ENCODE measurements at regions not wholly inside any gene's neighbourhood (a gene's known extent, or its start where the extent isn't known, plus 50 kb on each side); places are given as distances from the start of the nearest gene placed in this dataset.

DNA sequence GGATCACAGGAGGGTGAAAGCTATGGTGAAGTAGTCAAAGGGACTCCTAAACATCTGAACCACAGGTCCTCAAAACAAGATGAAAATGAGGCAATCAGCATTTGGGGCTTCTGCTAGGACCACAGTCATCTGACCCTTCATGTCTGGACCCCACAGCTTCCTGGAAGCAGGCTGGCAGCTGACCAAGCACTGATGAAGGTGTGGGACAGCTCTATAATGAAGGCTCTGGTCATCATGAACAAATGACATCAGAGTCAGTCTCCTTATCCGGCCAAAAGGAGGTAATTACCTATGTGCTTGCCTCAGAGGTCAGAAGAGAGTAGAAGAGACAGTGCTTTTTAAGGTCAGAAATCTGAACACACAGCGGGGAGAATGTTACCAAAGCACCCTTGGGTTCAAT, 101.2 kb upstream of the GNAO1 start:
- no peak for DNase-seq (ENCODE audit: low spot score)

- no peak for DNase-seq (ENCODE audit: low spot score)
Measured at GRCh38 chr16:56087626-56088025, 103.7 kb upstream of the GNAO1 start.

GRCh38 chr16:56081371-56081770, 109.9 kb upstream of the GNAO1 start:
- no peak for DNase-seq (ENCODE audit: low spot score)

GRCh38 chr16:56075732-56076388, 115.4 kb upstream of the GNAO1 start:
- DNase-seq (ENCODE audit: low spot score), result no peak

GRCh38 chr16:56073508-56073907, 117.8 kb upstream of the GNAO1 start:
- DNase-seq (ENCODE audit: low spot score), result no peak

GRCh38 chr16:56072096-56072495, 119.2 kb upstream of the GNAO1 start:
- DNase-seq (ENCODE audit: low spot score), result no peak

- DNase-seq (ENCODE audit: low spot score), result no peak
Measured at GRCh38 chr16:56068816-56069215, 122.5 kb upstream of the GNAO1 start.

- no peak for DNase-seq (ENCODE audit: low spot score)
Measured at GRCh38 chr16:56068314-56068713, 123.0 kb upstream of the GNAO1 start.

DNA sequence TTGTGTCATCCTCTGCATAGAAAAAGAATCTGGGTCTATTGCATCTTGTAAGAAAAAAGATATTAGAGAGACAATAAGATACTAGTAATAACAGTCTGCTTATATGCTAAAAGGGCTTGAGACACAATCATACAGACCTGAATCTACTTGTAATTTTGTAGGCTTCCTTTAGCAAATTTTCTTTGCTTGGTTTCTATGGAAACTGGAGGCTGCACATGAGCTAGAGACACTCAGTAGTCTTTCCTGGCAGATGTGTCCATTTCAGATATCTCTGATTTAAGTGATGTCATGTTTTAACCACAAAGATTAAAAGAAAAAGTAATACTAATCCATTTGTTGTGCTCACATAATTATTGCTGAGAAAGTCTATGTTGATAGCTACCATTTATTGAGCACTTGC, 123.9 kb upstream of the GNAO1 start:
- DNase-seq (ENCODE audit: low spot score), result no peak

DNA sequence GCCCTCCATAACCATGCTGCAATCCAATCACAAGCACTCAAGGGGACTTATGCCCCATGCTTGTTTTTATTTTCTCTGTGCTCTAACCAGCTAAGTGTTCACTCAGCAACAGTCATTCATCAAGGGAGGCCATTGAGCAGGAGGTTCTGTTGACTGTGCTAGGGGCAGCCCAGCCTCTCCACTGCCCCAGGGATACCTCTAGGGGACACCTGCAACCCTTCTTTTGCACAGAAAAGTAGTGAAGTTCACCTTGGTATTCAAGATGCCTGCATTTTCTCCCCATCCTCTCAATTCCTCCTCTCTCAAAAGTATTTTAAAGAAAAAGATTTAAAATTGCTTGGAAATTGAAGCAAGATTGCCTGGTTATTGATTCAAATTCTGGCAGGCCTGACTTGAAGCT, 124.7 kb upstream of the GNAO1 start:
- DNase-seq (ENCODE audit: low spot score), result no peak

GRCh38 chr16:56063111-56063510, 128.2 kb upstream of the GNAO1 start:
- no peak for DNase-seq (ENCODE audit: low spot score)

DNA sequence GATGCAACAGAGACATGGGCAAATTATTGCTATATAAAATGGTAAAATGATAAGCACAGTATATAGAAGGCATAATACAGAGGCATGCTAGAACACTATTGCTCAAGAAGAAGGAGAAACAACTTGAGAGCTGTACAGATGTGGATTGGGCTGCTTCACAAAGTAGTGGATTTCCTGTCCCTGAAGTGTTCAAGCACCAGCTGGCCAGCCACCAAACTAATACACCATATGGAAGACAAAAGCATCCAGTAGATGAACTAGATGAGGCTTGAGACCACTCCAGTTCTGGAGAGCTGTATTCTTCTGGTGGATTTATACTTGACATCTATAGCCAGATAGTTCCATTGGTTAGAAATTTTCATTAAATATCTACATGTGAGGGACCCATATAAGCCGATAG, 134.1 kb upstream of the GNAO1 start:
- no peak for DNase-seq (ENCODE audit: low spot score)

GRCh38 chr16:56050916-56051315, 140.4 kb upstream of the GNAO1 start:
- no peak for DNase-seq (ENCODE audit: low spot score)

GRCh38 chr16:56048425-56049105, 142.7 kb upstream of the GNAO1 start:
- no peak for DNase-seq (ENCODE audit: low spot score)

GRCh38 chr16:56047307-56048234, 143.7 kb upstream of the GNAO1 start:
- DNase-seq (ENCODE audit: low spot score), result no peak

- no peak for DNase-seq (ENCODE audit: low spot score)
Measured at GRCh38 chr16:56042416-56042815, 148.9 kb upstream of the GNAO1 start.

DNA sequence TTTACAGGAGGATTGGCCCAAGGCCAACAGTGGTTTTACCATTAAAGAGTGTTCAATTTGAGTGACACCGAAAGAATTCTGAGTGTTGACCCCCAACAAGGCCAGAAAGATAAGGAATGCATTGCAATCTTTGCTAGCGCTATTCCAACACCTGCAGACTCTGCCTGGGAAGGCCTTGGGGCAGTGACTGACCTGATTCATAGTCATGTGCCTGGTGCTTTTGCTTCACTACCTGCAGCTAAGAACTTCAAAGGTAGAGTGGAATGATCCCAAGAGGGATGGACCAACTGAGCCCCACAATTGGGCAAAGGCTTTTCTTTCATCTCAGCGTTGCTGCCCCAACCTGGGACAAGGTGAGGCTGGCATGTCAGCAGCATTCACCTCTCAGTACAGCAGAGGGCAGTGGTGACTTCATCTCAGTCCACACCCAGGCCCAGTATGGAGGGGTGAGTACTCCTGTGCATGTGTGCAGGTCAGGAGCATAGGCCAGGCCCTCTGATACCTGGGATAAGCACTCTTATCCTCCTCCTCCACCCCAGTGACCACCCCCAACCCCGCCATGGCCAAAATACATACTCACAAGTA, 149.6 kb upstream of the GNAO1 start:
- no peak for DNase-seq (ENCODE audit: low spot score)

DNA sequence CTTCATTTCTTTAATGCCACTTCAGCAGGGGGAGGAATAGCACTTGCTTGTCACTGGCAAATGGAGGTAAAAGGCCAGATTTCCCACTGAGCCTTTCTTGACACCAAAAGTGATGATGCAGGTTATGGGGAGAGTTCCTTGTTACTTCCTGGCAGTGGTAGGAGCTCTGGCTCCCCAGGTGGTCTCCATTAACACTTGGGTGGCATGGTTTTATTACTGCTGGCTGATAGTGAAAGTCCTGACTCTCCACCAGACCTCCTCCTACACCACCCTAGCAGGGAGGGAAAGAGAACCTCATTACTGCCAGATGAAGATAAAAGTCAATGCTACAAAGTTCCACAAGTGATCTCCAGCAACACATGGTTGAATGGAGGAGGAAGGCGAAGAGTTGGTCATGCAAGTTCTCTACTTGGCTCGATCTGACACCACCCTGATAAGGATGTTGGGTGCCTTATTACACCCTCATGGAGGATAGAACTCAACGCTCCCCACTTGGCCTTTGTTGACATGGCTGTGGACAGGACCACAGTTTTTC, 152.7 kb upstream of the GNAO1 start:
- DNase-seq (ENCODE audit: low spot score), result no peak

DNA sequence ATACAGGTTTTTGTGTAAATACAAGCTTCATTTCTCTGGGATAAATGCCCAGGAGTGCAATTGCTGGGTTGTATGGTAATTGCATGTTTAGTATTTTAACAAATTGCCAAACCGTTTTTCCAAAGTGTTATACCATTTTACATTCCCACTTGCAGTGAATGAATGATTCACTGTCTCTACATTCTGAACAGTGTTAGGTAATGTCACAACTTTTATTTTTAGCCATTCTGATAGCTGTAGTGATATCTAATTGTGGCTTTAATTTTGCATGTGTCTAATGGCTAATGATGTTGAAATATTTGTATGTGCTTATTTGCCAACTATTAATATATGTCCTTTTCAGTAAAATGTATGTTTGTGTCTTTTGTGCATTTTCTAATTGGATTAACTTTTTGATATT, 156.9 kb upstream of the CES5A start:
- no peak for DNase-seq (ENCODE audit: low spot score)

DNA sequence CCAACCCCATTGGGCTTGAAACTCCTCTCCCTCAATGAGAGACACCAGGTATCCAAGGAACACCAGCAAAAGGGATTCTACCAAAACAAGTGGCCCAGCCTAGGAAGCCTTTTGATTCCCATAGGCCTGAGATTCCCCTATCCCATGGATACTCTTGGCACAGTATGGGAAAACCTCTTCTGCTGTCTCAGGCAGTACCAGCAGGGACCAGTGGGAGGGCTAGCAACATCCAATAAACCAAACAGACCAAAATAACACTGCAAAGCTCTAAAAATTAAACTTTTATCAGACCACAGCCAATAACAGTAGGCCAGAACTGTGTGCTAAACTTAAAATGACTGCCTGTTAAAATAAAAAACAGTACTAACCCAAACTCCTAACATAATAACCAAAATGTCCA, 153.9 kb upstream of the CES5A start:
- no peak for DNase-seq (ENCODE audit: low spot score)

DNA sequence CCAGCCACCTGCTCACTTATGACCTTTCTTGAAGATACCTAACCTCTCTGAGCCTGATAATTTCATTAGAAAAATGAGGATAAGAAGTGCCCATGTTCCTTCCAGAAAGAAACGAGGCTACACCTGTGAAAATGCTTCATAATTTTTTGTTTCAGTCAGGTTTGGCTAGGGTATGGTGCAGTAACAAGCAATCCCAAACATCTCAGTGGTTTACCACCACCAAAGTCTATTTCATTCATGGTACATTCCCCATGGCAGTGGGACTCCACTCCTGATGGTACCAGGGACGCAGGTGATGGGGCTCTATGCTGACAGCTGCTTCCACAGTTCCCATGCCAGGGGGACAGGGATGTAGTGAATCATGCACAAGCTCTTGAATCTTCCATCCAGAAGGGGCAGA, 147.6 kb upstream of the CES5A start:
- DNase-seq (ENCODE audit: low spot score), result no peak

- DNase-seq (ENCODE audit: low spot score), result no peak
Measured at GRCh38 chr16:56019274-56019673, 144.1 kb upstream of the CES5A start.

All from GM03348 (cell line).